GM21423 (cell line): ENCODE measurements at regions not wholly inside any gene's neighbourhood (a gene's known extent, or its start where the extent isn't known, plus 50 kb on each side); places are given as distances from the start of the nearest gene placed in this dataset.

Experiments
- ATAC-seq: cut with Tn5 transposase; IDR thresholded peaks from one replicate; pipeline ENCODE4 v1.9.1; 2021; ENCODE audit warnings: mild to moderate bottlenecking, moderate library complexity; ENCODE audit not compliant: unreplicated experiment

- no peak for ATAC-seq
Measured at GRCh38 chr2:200751786-200752185, 59.9 kb upstream of the BZW1 start.

- no peak for ATAC-seq
Measured at GRCh38 chr2:200752332-200752731, 59.4 kb upstream of the BZW1 start.

GRCh38 chr2:200752835-200753234 lies 58.9 kb upstream of the BZW1 start:
- no peak for ATAC-seq

- ATAC-seq, result peak; percentile 86
Measured at GRCh38 chr2:200756618-200757321, 54.9 kb upstream of the BZW1 start.

GRCh38 chr2:200757399-200757798 lies 54.3 kb upstream of the BZW1 start:
- ATAC-seq, result no peak

GRCh38 chr2:200758341-200758740 lies 53.4 kb upstream of the BZW1 start:
- ATAC-seq, result no peak

- no peak for ATAC-seq
Measured at GRCh38 chr2:200761266-200761665, 50.4 kb upstream of the BZW1 start.
